ENCODE measurements at regions not wholly inside any gene's neighbourhood (a gene's known extent, or its start where the extent isn't known, plus 50 kb on each side); places are given as distances from the start of the nearest gene placed in this dataset.

DNA sequence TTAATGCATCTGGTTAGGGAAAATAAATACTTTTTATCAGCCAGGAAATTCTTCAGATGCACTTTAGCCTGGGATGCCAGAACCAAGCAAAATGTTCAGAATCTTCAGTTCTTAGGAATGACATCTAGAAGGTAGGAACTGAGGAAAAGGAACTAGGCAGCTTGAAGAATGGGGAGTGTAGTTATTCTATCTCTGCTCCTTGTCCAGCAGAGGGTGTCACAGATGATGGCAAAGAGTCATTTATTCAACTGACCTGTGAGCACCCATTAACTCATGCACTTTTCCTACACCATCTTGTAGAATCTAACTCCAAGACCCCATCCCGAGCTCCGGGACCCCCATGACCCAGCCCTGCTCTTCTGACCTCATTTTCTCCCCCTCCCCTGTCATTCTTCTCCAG lies 122.1 kb upstream of the ISX start:
- TF ChIP-seq ZNF766 (CRISPR knock-in tag; IDR thresholded peaks at IDR 0.05; ENCODE audit: borderline replicate concordance) (no peak), YEATS2 (CRISPR knock-in tag; IDR thresholded peaks at IDR 0.05; ENCODE audit: borderline replicate concordance) (no peak), USF2 (IDR thresholded peaks at IDR 0.05; ENCODE audit: low read depth, low read length) (no peak), USF2 (CRISPR knock-in tag; IDR thresholded peaks at IDR 0.05; ENCODE audit: borderline replicate concordance) (no peak), ZNF335 (CRISPR knock-in tag; IDR thresholded peaks at IDR 0.05) (no peak), MYNN (CRISPR knock-in tag; IDR thresholded peaks at IDR 0.05; ENCODE audit: low read depth) (no peak), ZNF281 (CRISPR knock-in tag; IDR thresholded peaks at IDR 0.05; ENCODE audit: borderline replicate concordance) (no peak), HES4 (CRISPR knock-in tag; IDR thresholded peaks at IDR 0.05; ENCODE audit: borderline replicate concordance) (no peak), KDM1A (CRISPR knock-in tag; IDR thresholded peaks at IDR 0.05) (no peak), ZFP36 (IDR thresholded peaks at IDR 0.05; ENCODE audit: borderline replicate concordance, low read depth, low read length, partially characterized antibody) (no peak), ZFX (CRISPR knock-in tag; IDR thresholded peaks at IDR 0.05; ENCODE audit: low read depth) (no peak), ESRRA (CRISPR knock-in tag; IDR thresholded peaks at IDR 0.05; ENCODE audit: low read depth) (no peak), PRPF4 (IDR thresholded peaks at IDR 0.05; ENCODE audit: low read depth, low read length, poor library complexity, severe bottlenecking) (no peak), POLR2A (IDR thresholded peaks at IDR 0.05; ENCODE audit: insufficient read depth in 1 of 2, low read depth in 2 of 2, low read length in 2 of 2) (no peak)
- TF ChIP-seq, protein P1, sequence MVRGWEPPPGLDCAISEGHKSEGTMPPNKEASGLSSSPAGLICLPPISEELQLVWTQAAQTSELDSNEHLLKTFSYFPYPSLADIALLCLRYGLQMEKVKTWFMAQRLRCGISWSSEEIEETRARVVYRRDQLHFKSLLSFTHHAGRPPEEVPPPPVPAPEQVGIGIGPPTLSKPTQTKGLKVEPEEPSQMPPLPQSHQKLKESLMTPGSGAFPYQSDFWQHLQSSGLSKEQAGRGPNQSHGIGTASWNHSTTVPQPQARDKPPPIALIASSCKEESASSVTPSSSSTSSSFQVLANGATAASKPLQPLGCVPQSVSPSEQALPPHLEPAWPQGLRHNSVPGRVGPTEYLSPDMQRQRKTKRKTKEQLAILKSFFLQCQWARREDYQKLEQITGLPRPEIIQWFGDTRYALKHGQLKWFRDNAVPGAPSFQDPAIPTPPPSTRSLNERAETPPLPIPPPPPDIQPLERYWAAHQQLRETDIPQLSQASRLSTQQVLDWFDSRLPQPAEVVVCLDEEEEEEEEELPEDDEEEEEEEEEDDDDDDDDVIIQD (CRISPR knock-in tag; IDR thresholded peaks at IDR 0.05; ENCODE audit: low read depth) = no peak

All from HepG2 (cell line).